Left forelimb (tissue), 1 donor: ENCODE measurements at regions not wholly inside any gene's neighbourhood (a gene's known extent, or its start where the extent isn't known, plus 50 kb on each side); places are given as distances from the start of the nearest gene placed in this dataset.

Experiments used
- DNase-seq: peaks from one replicate; pipeline ENCODE4 v3.0.0-alpha.2; 2018; ENCODE audit warnings: low spot score

DNA sequence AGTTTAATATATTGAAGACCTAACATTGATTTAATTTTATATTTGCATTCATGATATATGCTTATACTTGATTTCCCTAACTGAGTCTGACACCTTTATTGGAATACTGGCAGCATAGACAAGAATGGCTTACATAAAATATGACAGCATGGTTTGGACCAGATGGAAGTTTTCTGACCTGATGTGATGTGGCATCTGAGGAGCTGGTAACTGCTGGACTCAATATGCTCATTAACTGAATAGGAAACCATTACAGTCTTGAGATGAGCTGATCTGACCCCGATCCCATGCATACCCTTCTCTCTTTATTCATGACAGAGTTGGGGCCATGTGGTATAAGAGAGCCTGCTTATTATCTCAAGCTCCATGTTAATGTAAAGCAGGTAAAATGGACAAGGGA, 604.8 kb upstream of the SEL1L start:
- DNase-seq = no peak

GRCh38 chr14:82146846-82147245, 613.2 kb upstream of the SEL1L start:
- no peak for DNase-seq

DNA sequence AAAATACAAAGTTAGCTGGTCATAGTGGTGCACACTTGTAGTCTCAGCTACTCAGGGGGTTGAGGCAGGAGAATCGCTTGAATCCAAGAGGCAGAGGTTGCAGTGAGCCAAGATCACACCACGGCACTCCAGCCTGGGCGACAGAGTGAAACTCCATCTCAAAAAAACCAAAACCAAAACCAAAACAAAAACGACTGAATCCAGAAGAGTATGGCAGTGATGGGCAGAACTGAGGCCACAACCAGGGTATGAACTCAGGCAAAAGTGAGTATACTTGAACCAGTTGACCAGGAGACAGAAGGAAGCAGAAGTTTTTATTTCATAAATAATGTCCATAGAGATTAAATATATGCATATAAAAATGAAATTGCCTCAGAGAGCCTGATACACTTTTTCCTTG, 620.0 kb upstream of the SEL1L start:
- no peak for DNase-seq

DNA sequence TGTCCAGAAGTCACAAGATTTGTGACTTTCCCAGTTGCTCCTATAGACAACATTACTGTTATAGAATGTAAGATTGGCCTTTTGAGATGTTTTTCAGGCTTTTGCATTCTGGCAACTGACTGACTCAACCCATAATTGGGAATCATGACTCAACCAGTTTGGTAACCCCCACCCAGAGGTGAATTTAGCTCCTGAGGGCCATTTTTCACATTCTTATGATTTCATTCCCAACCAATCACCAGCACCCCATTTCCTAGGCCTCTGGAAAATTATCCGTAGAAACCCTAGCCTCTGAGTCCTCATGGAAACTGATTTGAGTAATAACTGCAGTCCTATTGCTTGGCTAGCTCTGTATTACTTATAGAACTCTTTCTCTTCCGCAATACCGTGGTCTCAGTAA, 626.0 kb upstream of the SEL1L start:
- DNase-seq = no peak

- DNase-seq = no peak
Observed at GRCh38 chr14:82180139-82180538, 646.5 kb upstream of the SEL1L start.

- DNase-seq = no peak
Observed at GRCh38 chr14:82182646-82183045, 649.0 kb upstream of the SEL1L start.

- DNase-seq = no peak
Observed at GRCh38 chr14:82190742-82191141, 657.1 kb upstream of the SEL1L start.

DNA sequence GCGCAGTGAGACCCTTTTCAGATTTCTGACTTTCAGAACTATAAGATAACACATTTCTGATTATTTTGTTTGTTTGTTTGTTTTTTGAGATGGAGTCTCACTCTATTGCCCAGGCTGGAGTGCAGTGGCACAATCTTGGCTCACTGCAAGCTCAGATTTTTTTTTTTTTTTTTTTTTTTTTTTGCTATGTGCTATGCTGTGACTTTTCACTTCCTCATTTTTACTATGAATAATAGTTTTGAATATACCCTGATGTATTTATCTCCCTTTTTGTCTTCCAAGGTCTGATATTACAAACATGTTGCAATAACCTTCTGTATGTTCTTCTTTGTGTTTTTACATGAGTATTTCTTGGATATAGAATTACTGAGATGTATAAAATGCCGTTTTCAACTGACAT, 658.7 kb upstream of the SEL1L start:
- DNase-seq = no peak

GRCh38 chr14:82223276-82223675, 689.6 kb upstream of the SEL1L start:
- no peak for DNase-seq

GRCh38 chr14:82224610-82225009, 691.0 kb upstream of the SEL1L start:
- no peak for DNase-seq

DNA sequence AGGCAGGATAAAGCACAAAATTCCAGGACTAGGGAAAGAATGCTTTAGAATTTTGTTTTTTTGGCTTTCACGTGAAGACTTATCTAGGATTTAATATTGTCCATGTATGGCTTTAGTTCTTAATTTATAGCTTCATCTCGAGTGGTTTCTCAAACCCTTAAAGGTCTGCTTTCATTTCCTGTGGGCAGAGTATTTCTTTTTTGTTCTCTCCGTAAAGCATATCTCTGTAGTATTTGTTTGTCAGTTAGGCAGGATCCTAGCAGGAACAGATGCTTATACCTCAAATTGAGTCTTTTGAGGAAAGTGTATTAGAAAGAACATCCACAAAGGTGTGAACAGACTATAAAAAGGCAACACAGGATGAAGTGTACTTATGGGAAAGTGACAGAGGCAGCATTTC, 697.1 kb upstream of the SEL1L start:
- no peak for DNase-seq

DNA sequence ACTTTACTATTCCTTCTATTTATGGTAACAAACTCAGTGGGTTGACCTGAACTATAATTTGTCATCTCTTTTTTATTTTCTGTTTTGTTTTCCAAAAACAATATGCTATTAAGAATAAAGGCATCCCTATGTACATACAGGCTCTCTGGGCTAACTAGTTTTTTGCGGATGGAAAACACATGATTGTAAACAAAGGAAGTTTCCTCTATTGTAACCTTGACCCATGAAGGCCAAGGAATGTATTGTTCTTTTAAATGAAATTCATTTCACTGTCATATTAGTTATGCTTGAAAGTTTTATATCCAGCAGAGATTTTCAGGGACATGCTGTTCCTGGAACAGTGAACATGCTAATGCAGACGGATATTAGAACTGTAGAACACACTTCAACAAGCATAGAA, 705.0 kb upstream of the SEL1L start:
- no peak for DNase-seq

- DNase-seq = no peak
Observed at GRCh38 chr14:82239223-82239622, 705.6 kb upstream of the SEL1L start.

DNA sequence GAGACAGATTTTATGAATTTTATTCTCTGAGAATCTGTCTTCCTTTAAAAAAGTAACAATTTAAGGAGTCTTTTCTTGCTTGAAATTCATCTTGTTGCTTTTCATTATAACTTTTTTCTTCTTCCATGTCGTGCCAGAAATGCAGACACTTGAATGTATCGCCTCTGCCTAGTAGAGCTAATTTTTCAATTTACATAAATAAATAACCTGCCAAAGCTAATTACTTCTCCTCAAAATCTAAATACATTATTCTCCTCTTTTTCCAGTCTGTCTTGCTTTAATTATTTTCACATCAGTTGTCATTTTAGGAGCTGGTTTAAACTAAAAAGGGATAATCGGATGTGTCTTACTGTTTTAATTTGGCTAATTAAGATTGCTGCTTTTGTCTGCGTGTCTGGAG, 711.1 kb upstream of the SEL1L start:
- no peak for DNase-seq

DNA sequence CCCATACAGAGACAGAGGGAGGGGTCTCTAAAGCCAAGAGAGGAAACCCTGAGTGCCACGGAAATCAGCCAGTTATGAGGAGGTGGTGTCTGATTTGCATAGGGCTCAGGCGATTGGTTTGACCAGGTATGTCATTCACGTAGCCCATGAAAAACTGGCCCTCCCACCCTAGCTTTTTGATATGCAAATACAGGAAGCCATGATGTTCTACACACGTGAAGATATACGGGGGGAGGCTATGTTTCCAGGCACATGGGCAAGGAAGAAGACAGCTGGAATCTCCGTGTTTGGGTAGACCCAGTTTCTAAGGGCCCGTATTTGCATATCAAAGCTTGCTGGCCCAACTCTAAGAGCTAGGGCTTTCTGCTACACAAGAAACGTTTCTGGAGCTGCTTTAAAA, 717.8 kb upstream of the SEL1L start:
- DNase-seq = no peak

GRCh38 chr14:82270286-82270685, 736.6 kb upstream of the SEL1L start:
- DNase-seq = no peak

- no peak for DNase-seq
Observed at GRCh38 chr14:82298811-82299210, 765.2 kb upstream of the SEL1L start.

GRCh38 chr14:82309199-82309598, 775.5 kb upstream of the SEL1L start:
- no peak for DNase-seq

DNA sequence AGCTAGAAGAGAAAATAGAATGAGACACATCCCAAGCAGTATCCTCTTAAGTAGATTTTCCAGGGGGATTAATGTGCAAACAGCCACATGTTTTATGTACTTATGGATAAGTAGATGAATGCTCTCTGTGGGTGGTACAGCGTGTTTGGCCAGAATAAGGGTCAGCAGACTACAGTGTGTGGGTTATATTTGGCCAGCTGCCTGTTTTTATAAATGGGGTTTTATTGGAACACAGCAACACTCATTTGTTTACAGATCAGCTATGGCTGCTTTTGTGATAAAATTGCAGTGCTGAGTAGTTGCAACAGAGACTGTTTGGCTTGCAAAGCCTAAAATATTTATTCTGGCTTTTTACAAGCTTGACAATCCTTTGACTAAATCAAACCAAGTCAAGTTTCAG, 780.2 kb upstream of the SEL1L start:
- DNase-seq = no peak

- no peak for DNase-seq
Observed at GRCh38 chr14:82328442-82328841, 794.8 kb upstream of the SEL1L start.

GRCh38 chr14:82341261-82341810, 807.7 kb upstream of the SEL1L start:
- DNase-seq = no peak

- no peak for DNase-seq
Observed at GRCh38 chr14:82342596-82342995, 808.9 kb upstream of the SEL1L start.

DNA sequence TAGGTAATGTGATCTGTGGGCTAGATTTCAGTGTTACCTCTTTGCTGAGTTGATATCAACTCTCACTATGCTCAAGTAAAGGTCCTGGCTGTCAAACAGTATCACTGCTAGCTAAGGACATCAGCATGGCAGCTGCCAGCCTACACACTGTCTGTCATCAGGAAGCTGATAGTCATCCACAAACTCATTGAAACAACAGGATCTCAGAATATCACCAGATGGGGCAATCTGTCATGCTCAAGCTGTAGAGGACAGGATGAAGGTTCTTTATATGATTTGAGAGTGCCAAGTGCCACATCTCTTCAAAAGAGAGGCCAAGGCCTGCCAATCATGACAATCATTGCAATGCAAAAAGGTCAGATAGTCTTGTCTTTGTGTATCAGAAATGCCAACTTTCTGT, 811.5 kb upstream of the SEL1L start:
- no peak for DNase-seq

DNA sequence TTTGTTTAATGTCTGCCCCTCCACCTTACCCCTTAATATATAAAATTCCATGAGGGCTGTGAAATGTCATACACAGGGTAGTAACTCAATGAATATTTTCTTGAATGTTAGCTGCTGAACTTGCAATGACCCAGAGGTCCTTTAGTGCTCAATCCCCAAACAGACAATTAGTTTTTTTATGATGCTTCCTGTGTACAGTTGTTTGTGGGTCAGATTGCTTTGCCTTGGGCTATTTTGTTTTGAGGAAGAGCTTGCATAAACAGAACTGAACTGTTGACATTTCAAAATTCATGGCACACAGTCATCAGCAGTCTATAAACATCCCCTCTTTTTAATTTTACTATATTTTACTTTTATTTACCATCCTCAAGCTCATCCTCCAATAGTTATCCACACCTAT, 820.5 kb upstream of the SEL1L start:
- no peak for DNase-seq

- no peak for DNase-seq
Observed at GRCh38 chr14:82359201-82359600, 825.5 kb upstream of the SEL1L start.
